ENCODE measurements at regions not wholly inside any gene's neighbourhood (a gene's known extent, or its start where the extent isn't known, plus 50 kb on each side); places are given as distances from the start of the nearest gene placed in this dataset.

DNA sequence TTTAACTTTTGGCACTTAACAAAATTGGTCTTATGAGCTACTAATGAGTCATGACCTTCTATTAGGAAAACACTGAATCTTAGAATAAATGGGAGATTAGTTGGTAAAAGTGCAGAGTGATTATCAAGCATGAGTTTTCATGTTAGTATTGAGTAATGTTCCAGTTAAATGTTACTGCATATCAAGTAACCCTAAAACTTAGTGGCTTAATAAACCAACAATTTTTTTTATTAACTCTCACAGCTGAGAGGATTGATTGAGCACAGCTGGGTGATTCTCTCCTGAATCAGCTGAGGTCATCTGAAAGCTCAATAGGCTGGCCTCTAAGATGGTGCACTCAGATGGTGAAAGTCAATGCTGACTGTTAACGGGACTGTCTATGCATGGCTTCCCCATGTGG lies 248.6 kb downstream of the BCL11B start:
- Histone ChIP-seq H3K4me1 (no peaks in the 10 kb centered on the region), H3K4me3 (no peak overlapping the region), H3K36me3 (no peaks in the 10 kb centered on the region), H3K27me3 (no peaks in the 10 kb centered on the region), H3K9me3 (no peaks in the 10 kb centered on the region), H3K27ac (replicated peaks in 1 of 4) (no peak overlapping the region)
- DNase-seq (ENCODE audit: extremely low spot score) = no peak
- 80% methylated on average over 1 of the region's 1 CpG for WGBS
- TF ChIP-seq POLR2AphosphoS5 (IDR thresholded peaks at IDR 0.05) (no peak), CTCF (IDR thresholded peaks at IDR 0.05) (no peak), EP300 (IDR thresholded peaks at IDR 0.05) (no peak), POLR2A (IDR thresholded peaks at IDR 0.05; ENCODE audit: low read depth) (no peak)
- intact Hi-C loops (cut with DNase I) = no loop called here

DNA sequence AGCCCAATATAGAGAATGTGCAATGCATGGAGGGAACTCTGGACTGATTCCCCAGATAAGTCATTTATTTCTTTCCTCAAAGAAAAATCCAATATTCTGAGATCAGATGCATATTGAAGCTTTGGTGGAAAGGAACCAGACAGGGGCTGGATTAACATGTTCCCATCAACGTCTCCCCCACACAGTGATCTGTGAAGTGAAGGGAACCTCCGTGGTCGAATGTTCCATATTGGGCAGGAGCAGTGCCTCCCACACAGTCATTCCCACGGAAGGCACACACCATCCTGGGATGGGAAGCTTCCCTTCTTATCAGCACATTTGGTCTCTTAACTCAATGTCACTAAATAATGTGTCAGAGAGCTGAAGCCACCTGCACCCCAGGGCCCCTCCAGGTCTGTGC lies 247.1 kb downstream of the BCL11B start:
- intact Hi-C loops (cut with DNase I) = no loop called here
- 72% methylated on average over 4 of the region's 4 CpGs for WGBS
- H3K4me3 ChIP-seq = no peak overlapping the region

DNA sequence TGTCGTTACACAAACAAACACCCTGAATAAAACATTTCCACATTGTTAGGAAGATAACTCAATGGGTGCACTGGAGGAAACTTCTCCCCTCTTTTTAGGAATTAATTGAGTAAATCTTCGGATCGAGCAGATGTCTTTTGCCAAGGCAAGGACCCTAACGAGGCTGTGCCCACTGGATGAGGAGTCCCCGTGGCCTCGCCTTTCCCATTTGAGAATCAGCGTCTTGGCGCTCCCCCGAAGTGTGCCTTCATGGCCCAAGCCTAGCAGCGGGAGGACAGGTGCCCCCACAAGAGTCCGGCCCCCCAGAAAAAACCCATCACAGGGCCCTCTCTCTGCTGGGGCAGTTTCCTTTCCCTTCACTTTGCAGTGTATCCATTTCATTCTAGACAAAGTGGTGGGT lies 246.6 kb downstream of the BCL11B start:
- no peaks in the 10 kb centered on the region for H3K9me3 ChIP-seq
- no peak for TF ChIP-seq CTCF (IDR thresholded peaks at IDR 0.05)
- TF ChIP-seq EP300 (IDR thresholded peaks at IDR 0.05) = no peak
- no peak for DNase-seq (ENCODE audit: extremely low spot score)
- H3K27me3 ChIP-seq = no peaks in the 10 kb centered on the region
- no peaks in the 10 kb centered on the region for H3K4me1 ChIP-seq
- WGBS = 95% methylated on average over 11 of the region's 11 CpGs
- intact Hi-C loops (cut with DNase I) = no loop called here
- no peaks in the 10 kb centered on the region for H3K36me3 ChIP-seq
- no peak overlapping the region for H3K4me3 ChIP-seq
- no peak overlapping the region for H3K27ac ChIP-seq (replicated peaks in 1 of 4)

More for the DNA sequence above, 247.1 kb downstream of the BCL11B start:
- H3K4me1 ChIP-seq = no peaks in the 10 kb centered on the region
- H3K27me3 ChIP-seq = no peaks in the 10 kb centered on the region
- DNase-seq (ENCODE audit: extremely low spot score) = no peak
- no peak overlapping the region for H3K27ac ChIP-seq (replicated peaks in 1 of 4)
- TF ChIP-seq CTCF (IDR thresholded peaks at IDR 0.05) = no peak
- no peak for TF ChIP-seq EP300 (IDR thresholded peaks at IDR 0.05)
- TF ChIP-seq POLR2AphosphoS5 (IDR thresholded peaks at IDR 0.05) = no peak
- TF ChIP-seq POLR2A (IDR thresholded peaks at IDR 0.05; ENCODE audit: low read depth) = no peak
- no peaks in the 10 kb centered on the region for H3K36me3 ChIP-seq
- no peaks in the 10 kb centered on the region for H3K9me3 ChIP-seq

DNA sequence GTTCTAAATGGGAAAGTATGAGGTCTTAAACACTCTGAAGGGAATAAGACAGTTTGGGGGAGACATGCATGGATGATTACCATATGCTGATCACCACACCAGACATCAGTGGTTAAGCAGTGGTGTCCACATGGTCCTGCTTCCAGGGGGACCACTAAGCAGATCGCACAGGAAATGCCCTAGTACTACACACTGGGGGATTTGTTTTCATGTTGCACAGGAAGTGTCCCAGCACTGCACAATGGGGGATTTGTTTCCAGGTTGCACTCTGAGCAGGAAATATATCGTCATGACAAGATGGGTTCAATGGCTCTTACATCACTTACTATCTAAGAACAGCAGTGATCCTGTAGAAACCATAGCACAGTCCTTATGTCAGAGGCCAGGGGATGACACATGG lies 245.5 kb downstream of the BCL11B start:
- no peak for DNase-seq (ENCODE audit: extremely low spot score)
- intact Hi-C loops (cut with DNase I) = no loop called here
- 80% methylated on average over 1 of the region's 2 CpGs for WGBS
- Histone ChIP-seq H3K36me3 (no peaks in the 10 kb centered on the region), H3K4me1 (no peaks in the 10 kb centered on the region), H3K27ac (replicated peaks in 1 of 4) (no peak overlapping the region), H3K9me3 (no peaks in the 10 kb centered on the region), H3K27me3 (no peaks in the 10 kb centered on the region), H3K4me3 (no peak overlapping the region)
- TF ChIP-seq POLR2A (IDR thresholded peaks at IDR 0.05; ENCODE audit: low read depth) (no peak), EP300 (IDR thresholded peaks at IDR 0.05) (no peak), POLR2AphosphoS5 (IDR thresholded peaks at IDR 0.05) (no peak), CTCF (IDR thresholded peaks at IDR 0.05) (no peak)

DNA sequence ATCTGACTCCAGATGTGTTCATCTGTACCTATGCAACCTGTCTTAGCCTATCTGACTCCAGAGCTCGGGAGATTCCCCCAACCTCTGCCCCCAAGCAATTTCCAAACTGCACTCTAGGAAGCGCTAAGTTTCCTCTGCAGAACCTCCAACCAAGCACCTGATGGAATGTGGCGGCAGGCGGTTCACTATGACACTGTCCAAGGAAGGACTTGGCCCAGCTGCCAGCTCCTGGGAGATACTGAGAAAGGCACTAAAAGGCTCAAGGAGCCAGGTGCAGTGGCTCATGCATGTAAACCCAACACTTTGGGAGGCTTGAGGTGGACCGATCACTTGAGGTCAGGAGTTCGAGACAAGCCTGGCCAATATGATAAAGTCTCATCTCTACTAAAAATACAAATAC lies 244.0 kb downstream of the BCL11B start:
- Histone ChIP-seq H3K4me1 (no peaks in the 10 kb centered on the region), H3K4me3 (no peak overlapping the region), H3K36me3 (no peaks in the 10 kb centered on the region), H3K9me3 (no peaks in the 10 kb centered on the region), H3K27ac (replicated peaks in 1 of 4) (no peak overlapping the region), H3K27me3 (no peaks in the 10 kb centered on the region)
- no peak for TF ChIP-seq POLR2AphosphoS5 (IDR thresholded peaks at IDR 0.05)
- no peak for TF ChIP-seq POLR2A (IDR thresholded peaks at IDR 0.05; ENCODE audit: low read depth)
- TF ChIP-seq CTCF (IDR thresholded peaks at IDR 0.05) = no peak
- TF ChIP-seq EP300 (IDR thresholded peaks at IDR 0.05) = no peak
- intact Hi-C loops (cut with DNase I) = no loop called here
- WGBS = 88% methylated on average over 4 of the region's 6 CpGs
- DNase-seq (ENCODE audit: extremely low spot score) = no peak
